GM23338 (cell line): ENCODE measurements at regions not wholly inside any gene's neighbourhood (a gene's known extent, or its start where the extent isn't known, plus 50 kb on each side); places are given as distances from the start of the nearest gene placed in this dataset.

Source experiments
- ATAC-seq: fragments of 200-7000 bp; cut with Tn5 transposase; 3 replicates; pipeline ENCODE4 v1.9.1; 2020
- DNase-seq: peaks from one replicate; pipeline ENCODE4 v3.0.0-alpha.2; 2015; ENCODE audit warnings: low spot score
- H2AFZ ChIP-seq: fragments of 200-600 bp; sonication (generic); 2 replicates; pipeline ENCODE4 v1.8.0; 2016; ENCODE audit warnings: antibody characterized with exemption, mild to moderate bottlenecking, moderate library complexity
- H3F3A ChIP-seq: fragments of 200-600 bp; sonication (generic); replicated peaks from 2 replicates; pipeline ENCODE4 v1.8.0; 2017; ENCODE audit warnings: antibody characterized with exemption, mixed run types, low read depth
- H3K27ac ChIP-seq: fragments of 200-600 bp; sonication (generic); 2 replicates; pipeline ENCODE4 v1.6.1; 2016; ENCODE audit warnings: low read depth
- H3K27me3 ChIP-seq: fragments of 200-600 bp; sonication (generic); 2 replicates; pipeline ENCODE4 v1.8.0; 2016; ENCODE audit warnings: mild to moderate bottlenecking, mixed run types, moderate library complexity; ENCODE audit not compliant: insufficient read depth
- H3K36me3 ChIP-seq: fragments of 200-600 bp; sonication (generic); 2 replicates; pipeline ENCODE4 v1.8.0; 2016; ENCODE audit warnings: mild to moderate bottlenecking; ENCODE audit not compliant: insufficient read depth
- H3K4me1 ChIP-seq: fragments of 200-600 bp; sonication (generic); 2 replicates; pipeline ENCODE4 v1.8.0; 2016; ENCODE audit warnings: mild to moderate bottlenecking, moderate library complexity; ENCODE audit not compliant: insufficient read depth
- H3K4me2 ChIP-seq: fragments of 200-600 bp; sonication (generic); 2 replicates; pipeline ENCODE4 v1.7.1; 2017; ENCODE audit warnings: mixed run types
- H3K4me3 ChIP-seq: fragments of 200-600 bp; sonication (generic); 2 replicates; pipeline ENCODE4 v1.6.1; 2016; ENCODE audit warnings: mixed run types
- H3K79me2 ChIP-seq: fragments of 200-600 bp; sonication (generic); replicated peaks from 2 replicates; pipeline ENCODE4 v1.8.0; 2017; ENCODE audit warnings: mild to moderate bottlenecking; ENCODE audit not compliant: insufficient read depth
- H3K9me2 ChIP-seq: fragments of 200-600 bp; sonication (generic); 2 replicates; pipeline ENCODE4 v1.8.0; 2017; ENCODE audit not compliant: insufficient read depth
- H4K20me1 ChIP-seq: fragments of 200-600 bp; sonication (generic); replicated peaks from 2 replicates; pipeline ENCODE4 v1.8.0; 2017; ENCODE audit warnings: mild to moderate bottlenecking; ENCODE audit not compliant: insufficient read depth
- H3K27ac Mint-ChIP-seq: 2 replicates; pipeline ENCODE4 v1.8.0; 2020; ENCODE audit warnings: inconsistent platforms, mild to moderate bottlenecking, moderate library complexity, mixed read lengths
- H3K27me3 Mint-ChIP-seq: 3 replicates; pipeline ENCODE4 v1.8.0; 2022; ENCODE audit warnings: low read depth, mild to moderate bottlenecking, moderate library complexity, mixed read lengths, inconsistent platforms; ENCODE audit not compliant: insufficient read depth, poor library complexity
- H3K36me3 Mint-ChIP-seq: 3 replicates; pipeline ENCODE4 v1.8.0; 2021; ENCODE audit warnings: low read depth, mild to moderate bottlenecking, inconsistent platforms, moderate library complexity, mixed read lengths
- H3K4me1 Mint-ChIP-seq: 3 replicates; pipeline ENCODE4 v1.8.0; 2020; ENCODE audit warnings: mild to moderate bottlenecking, inconsistent platforms, mixed read lengths
- H3K4me3 Mint-ChIP-seq: 3 replicates; pipeline ENCODE4 v1.8.0; 2021; ENCODE audit warnings: moderate library complexity, mild to moderate bottlenecking, inconsistent platforms, mixed read lengths
- H3K9me3 Mint-ChIP-seq: 3 replicates; pipeline ENCODE4 v1.8.0; 2020; ENCODE audit warnings: moderate library complexity, mild to moderate bottlenecking, inconsistent platforms, mixed read lengths
- CREB1 ChIP-seq: fragments of 250-450 bp; sonication (Bioruptor Pico); IDR thresholded peaks from 2 replicates; pipeline ENCODE4 v1.5.0; 2020; ENCODE audit warnings: low read depth, mild to moderate bottlenecking, moderate library complexity
- EZH2phosphoT487 ChIP-seq: fragments of 200-600 bp; sonication (generic); IDR thresholded peaks from one replicate; pipeline ENCODE4 v1.8.1; 2018; ENCODE audit warnings: antibody characterized with exemption; ENCODE audit not compliant: unreplicated experiment
- JUNB ChIP-seq: IDR thresholded peaks from one replicate; pipeline ENCODE4 v1.6.1; 2016; ENCODE audit warnings: antibody characterized with exemption; ENCODE audit not compliant: unreplicated experiment
- REST ChIP-seq: IDR thresholded peaks from one replicate; pipeline ENCODE4 v1.6.1; 2018; ENCODE audit warnings: antibody characterized with exemption; ENCODE audit not compliant: unreplicated experiment
- STAT1 ChIP-seq: IDR thresholded peaks from one replicate; pipeline ENCODE4 v1.6.1; 2016; ENCODE audit warnings: antibody characterized with exemption; ENCODE audit not compliant: unreplicated experiment
- ZNF114 ChIP-seq: fragments of 250-450 bp; sonication (Bioruptor Pico); IDR thresholded peaks from 2 replicates; pipeline ENCODE4 v1.5.0; 2020; ENCODE audit warnings: mild to moderate bottlenecking, moderate library complexity
- ZNF331 ChIP-seq: fragments of 250-450 bp; sonication (Bioruptor Pico); IDR thresholded peaks from 2 replicates; pipeline ENCODE4 v1.5.0; 2020; ENCODE audit warnings: low read depth, mild to moderate bottlenecking, moderate library complexity
- ZNF462 ChIP-seq: fragments of 250-450 bp; sonication (Bioruptor Pico); IDR thresholded peaks from 2 replicates; pipeline ENCODE4 v1.5.0; 2020; ENCODE audit warnings: mild to moderate bottlenecking, moderate library complexity
- TF ChIP-seq, protein P1 (sequence below): IDR thresholded peaks from 2 replicates; pipeline ENCODE4 v1.6.1; 2016; ENCODE audit warnings: antibody characterized with exemption
- TF ChIP-seq, protein P2 (sequence below), 2 experiments: fragments of 200-600 bp in 1 of 2; sonication (generic) in 1 of 2; conservative IDR thresholded peaks; 2 replicates each; pipeline versions ENCODE4 v1.5.1 to v1.6.1; 2016 to 2017; ENCODE audit warnings: antibody characterized with exemption in 2 of 2, low read depth in 2 of 2, mild to moderate bottlenecking in 2 of 2, moderate library complexity in 1 of 2

- TF ChIP-seq REST (no peak), ZNF114 (CRISPR knock-in tag) (no peak), ZNF331 (CRISPR knock-in tag) (no peak), CREB1 (no peak), JUNB (no peak), STAT1 (no peak), EZH2phosphoT487 (no peak)
- TF ChIP-seq, protein P1, sequence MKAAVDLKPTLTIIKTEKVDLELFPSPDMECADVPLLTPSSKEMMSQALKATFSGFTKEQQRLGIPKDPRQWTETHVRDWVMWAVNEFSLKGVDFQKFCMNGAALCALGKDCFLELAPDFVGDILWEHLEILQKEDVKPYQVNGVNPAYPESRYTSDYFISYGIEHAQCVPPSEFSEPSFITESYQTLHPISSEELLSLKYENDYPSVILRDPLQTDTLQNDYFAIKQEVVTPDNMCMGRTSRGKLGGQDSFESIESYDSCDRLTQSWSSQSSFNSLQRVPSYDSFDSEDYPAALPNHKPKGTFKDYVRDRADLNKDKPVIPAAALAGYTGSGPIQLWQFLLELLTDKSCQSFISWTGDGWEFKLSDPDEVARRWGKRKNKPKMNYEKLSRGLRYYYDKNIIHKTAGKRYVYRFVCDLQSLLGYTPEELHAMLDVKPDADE: no peak
- TF ChIP-seq, protein P2, sequence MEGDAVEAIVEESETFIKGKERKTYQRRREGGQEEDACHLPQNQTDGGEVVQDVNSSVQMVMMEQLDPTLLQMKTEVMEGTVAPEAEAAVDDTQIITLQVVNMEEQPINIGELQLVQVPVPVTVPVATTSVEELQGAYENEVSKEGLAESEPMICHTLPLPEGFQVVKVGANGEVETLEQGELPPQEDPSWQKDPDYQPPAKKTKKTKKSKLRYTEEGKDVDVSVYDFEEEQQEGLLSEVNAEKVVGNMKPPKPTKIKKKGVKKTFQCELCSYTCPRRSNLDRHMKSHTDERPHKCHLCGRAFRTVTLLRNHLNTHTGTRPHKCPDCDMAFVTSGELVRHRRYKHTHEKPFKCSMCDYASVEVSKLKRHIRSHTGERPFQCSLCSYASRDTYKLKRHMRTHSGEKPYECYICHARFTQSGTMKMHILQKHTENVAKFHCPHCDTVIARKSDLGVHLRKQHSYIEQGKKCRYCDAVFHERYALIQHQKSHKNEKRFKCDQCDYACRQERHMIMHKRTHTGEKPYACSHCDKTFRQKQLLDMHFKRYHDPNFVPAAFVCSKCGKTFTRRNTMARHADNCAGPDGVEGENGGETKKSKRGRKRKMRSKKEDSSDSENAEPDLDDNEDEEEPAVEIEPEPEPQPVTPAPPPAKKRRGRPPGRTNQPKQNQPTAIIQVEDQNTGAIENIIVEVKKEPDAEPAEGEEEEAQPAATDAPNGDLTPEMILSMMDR (conservative IDR thresholded peaks at IDR 0.05; ENCODE audit: low read depth in 2 of 2): no peak
These were observed 157.4 kb downstream of the OGFRL1 start (continued) for GRCh38 chr6:71446057-71446456.

- H3K9me3 Mint-ChIP-seq: no peaks in the 10 kb centered on the region
- TF ChIP-seq ZNF114 (CRISPR knock-in tag) (no peak), STAT1 (no peak), ZNF462 (no peak)
- TF ChIP-seq, protein P1: no peak
These were observed 157.9 kb downstream of the OGFRL1 start for GRCh38 chr6:71446470-71446869.

More at GRCh38 chr6:71446470-71446869, 157.9 kb downstream of the OGFRL1 start:
- Mint-ChIP-seq H3K36me3 (no peaks in the 10 kb centered on the region), H3K27me3 (no peaks in the 10 kb centered on the region), H3K4me1 (peaks cover 7% of the 10 kb centered on the region; the same call in 2 of the 3 replicates), H3K27ac (no peak overlapping the region), H3K4me3 (no peak overlapping the region)
- Histone ChIP-seq H3K4me3 (no peak overlapping the region), H3K4me1 (no peaks in the 10 kb centered on the region), H3K79me2 (no peaks in the 10 kb centered on the region), H3K4me2 (no peak overlapping the region), H3F3A (no peaks in the 10 kb centered on the region), H2AFZ (no peak overlapping the region), H3K27ac (no peak overlapping the region), H3K36me3 (no peaks in the 10 kb centered on the region), H4K20me1 (no peaks in the 10 kb centered on the region), H3K9me2 (no peaks in the 10 kb centered on the region), H3K27me3 (no peaks in the 10 kb centered on the region)
- ATAC-seq: no peak
- no peak for DNase-seq
